ENCODE measurements at regions not wholly inside any gene's neighbourhood (a gene's known extent, or its start where the extent isn't known, plus 50 kb on each side); places are given as distances from the start of the nearest gene placed in this dataset.

DNA sequence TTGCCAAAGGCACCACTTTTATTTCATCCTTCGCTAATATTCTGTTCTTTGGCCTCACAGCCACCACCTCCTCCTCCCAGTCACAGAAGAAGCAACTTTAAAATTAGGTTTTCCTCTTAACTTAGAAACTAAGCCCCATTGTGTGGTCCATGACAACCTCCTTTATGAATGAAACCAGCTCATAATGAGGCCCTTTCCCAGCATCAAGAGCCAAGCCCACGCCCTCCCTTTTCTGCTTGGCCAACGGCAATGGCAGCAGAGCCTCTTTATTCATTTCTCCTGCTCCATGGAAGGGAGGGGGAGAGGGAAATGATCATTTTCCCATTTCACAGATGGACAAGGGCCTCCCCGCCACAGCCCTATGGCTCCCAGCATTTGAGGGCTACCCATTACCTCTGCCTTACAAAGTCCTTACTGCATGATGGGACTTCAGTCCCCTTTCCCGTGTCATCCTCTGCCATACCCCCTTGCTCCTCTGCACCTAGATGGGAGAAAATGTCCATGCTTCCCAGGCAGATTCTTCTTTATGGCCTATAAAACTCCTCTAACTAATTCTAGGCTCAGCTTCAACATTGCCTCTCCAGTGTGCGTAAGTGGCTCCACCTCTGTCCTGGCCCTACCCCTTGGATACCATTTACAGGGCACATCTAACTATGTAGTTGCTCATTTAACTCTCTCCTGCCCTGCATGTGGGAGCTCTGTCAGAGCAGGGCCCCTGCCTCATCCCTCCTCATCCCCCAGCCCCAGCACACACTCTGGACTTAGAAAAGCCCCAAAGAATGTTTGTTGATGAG lies 475.5 kb downstream of the RPS24 start:
- DNase-seq = no peak
- Mint-ChIP-seq H3K27me3 (peaks cover 2% of the 10 kb centered on the region), H3K9me3 (no peaks in the 10 kb centered on the region), H3K27ac (no peak overlapping the region), H3K4me1 (ENCODE audit: low read depth) (peaks cover 2% of the 10 kb centered on the region), H3K4me3 (no peak overlapping the region), H3K36me3 (no peaks in the 10 kb centered on the region)
- CTCF ChIA-PET = no interaction called here
- intact Hi-C loops (cut with micrococcal nuclease) = no loop called here
- POLR2A ChIA-PET = no interaction called here

DNA sequence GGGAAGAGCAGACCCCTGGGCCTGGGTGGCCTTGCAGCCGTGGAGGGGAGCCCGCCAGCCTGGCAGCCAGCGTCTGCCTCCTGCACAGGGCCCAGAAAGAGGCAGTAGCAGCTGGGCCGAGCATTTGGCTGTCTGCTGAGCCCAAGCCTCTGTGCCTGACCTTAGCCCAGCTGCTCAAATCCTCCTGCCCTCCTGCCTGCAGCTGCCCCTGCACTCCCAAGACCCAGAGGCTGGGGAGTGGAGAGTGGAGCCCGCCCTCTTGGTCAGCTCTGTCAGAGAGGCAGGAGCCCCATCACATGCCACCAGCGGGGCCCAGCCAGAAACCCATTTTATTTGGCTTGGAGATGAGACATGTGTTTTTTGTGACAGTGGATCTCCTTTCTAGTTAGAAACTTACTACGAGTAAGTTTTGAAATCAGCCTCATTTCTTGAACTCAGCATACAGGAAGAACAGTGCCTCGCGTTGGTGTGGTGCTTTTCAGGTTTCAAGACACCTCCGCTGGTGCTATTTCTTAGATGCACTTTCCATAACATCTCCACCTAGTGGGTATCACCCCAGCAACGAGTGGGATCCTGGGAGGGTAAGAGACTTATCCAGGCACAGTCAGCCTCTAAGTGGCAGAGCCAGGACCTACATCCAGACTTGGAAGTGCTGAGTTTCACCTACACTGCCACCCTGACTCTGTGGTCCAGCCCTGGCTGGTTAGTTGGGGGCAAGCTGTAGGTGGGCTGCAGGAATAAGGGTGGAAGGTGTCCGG lies 477.1 kb downstream of the RPS24 start:
- H3K27me3 Mint-ChIP-seq = peaks cover 2% of the 10 kb centered on the region

DNA sequence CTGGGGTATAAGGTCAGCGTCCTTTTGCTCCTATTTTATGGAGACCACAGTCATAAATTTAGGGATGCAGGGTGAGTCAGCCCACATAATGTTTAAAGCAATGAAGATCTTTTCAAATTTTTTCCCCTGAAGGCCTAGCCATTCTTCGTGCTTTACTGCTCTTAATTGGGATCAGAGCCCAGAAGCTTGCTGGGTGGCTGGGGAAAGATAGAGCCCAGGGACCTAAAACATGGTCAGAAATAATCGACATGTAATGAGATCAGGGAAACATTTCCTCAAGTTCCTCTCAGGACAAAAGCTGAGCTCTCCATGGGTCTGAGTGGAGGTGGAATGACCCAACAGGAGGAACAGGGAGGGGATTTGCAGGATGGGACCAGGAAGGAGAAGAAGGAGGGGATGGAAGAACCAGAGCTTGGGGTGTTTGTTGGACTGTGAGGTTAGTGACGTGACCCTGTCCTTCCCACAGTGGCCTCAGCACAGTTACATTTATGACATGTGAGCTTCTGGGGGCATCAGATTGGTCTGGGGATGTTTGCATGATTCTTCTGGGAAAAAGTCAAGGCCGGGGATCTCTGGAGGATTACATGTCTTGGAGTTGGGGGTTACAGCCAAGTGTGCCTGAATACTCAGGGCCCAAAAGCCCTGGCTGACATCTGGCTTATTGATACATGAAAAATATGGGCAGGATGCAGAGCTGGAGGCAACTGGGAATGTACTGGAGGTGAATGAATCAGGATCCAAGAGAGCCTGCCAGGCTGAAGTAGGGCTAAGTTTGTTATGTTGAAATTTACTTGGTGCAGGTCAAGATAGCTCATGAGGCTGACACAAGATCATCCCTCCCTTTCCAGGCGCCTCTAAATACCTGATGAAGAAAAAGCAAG lies 477.9 kb downstream of the RPS24 start:
- H3K36me3 Mint-ChIP-seq = no peaks in the 10 kb centered on the region
- H3K4me3 Mint-ChIP-seq = no peak overlapping the region
- no peaks in the 10 kb centered on the region for H3K27me3 Mint-ChIP-seq
- intact Hi-C loops (cut with micrococcal nuclease) = no loop called here
- POLR2A ChIA-PET = no interaction called here
- no peaks in the 10 kb centered on the region for H3K9me3 Mint-ChIP-seq
- no peak overlapping the region for H3K27ac Mint-ChIP-seq
- H3K4me1 Mint-ChIP-seq (ENCODE audit: low read depth) = no peaks in the 10 kb centered on the region
- CTCF ChIA-PET = no interaction called here
- no peak for DNase-seq

More for the DNA sequence above, 477.1 kb downstream of the RPS24 start:
- intact Hi-C loops (cut with micrococcal nuclease) = no loop called here
- DNase-seq = peak; percentile 24
- H3K4me1 Mint-ChIP-seq (ENCODE audit: low read depth) = no peaks in the 10 kb centered on the region
- H3K27ac Mint-ChIP-seq = no peak overlapping the region
- no peaks in the 10 kb centered on the region for H3K9me3 Mint-ChIP-seq
- CTCF ChIA-PET = no interaction called here
- H3K36me3 Mint-ChIP-seq = no peaks in the 10 kb centered on the region
- POLR2A ChIA-PET = no interaction called here
- H3K4me3 Mint-ChIP-seq = no peak overlapping the region

DNA sequence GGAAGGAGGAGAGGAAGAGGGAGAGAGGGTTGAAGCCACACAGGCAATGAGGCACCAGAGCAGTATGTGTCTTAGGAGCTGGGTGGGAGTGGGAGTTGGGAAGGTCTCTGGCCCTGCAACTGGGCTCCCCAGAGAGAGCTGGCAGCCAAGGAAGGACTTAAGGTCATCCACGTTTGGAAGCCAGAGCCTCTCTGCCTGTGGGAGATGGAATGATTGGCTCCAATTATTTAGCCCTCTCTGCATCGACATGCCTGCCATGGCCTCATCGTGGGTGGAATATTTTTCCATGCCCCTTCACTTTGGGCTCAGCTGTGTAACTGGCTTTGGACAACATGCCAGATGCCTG lies 478.5 kb downstream of the RPS24 start:
- intact Hi-C loops (cut with micrococcal nuclease) = no loop called here
- no peak overlapping the region for H3K27ac Mint-ChIP-seq
- no peak for DNase-seq
- ChIA-PET POLR2A (no interaction called here), CTCF (no interaction called here)
- no peaks in the 10 kb centered on the region for H3K9me3 Mint-ChIP-seq
- no peaks in the 10 kb centered on the region for H3K27me3 Mint-ChIP-seq
- no peaks in the 10 kb centered on the region for H3K36me3 Mint-ChIP-seq
- no peak overlapping the region for H3K4me3 Mint-ChIP-seq
- no peaks in the 10 kb centered on the region for H3K4me1 Mint-ChIP-seq (ENCODE audit: low read depth)

DNA sequence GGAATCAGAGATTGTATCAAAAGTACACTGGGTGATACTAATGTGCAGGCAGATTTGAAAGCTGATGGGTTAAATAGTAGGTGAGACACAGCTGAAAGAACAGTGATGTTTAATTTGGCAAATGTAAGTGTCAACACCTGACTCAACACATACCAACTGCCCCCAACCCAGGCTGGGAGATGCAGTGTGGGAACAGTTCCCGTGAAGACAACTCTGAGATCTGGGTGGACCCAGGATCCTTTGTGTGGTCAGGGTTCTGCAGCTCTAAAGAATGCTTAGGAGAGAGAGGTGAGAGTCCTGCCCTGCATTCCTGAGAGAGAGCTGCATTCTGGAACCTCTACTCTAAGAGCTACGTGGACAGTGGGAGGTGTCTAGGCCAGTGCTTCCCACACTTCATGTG lies 479.7 kb downstream of the RPS24 start:
- Mint-ChIP-seq H3K4me1 (ENCODE audit: low read depth) (no peaks in the 10 kb centered on the region), H3K36me3 (no peaks in the 10 kb centered on the region), H3K27ac (no peak overlapping the region), H3K4me3 (no peak overlapping the region), H3K27me3 (no peaks in the 10 kb centered on the region), H3K9me3 (no peaks in the 10 kb centered on the region)
- intact Hi-C loops (cut with micrococcal nuclease) = no loop called here
- ChIA-PET POLR2A (no interaction called here), CTCF (no interaction called here)
- no peak for DNase-seq

DNA sequence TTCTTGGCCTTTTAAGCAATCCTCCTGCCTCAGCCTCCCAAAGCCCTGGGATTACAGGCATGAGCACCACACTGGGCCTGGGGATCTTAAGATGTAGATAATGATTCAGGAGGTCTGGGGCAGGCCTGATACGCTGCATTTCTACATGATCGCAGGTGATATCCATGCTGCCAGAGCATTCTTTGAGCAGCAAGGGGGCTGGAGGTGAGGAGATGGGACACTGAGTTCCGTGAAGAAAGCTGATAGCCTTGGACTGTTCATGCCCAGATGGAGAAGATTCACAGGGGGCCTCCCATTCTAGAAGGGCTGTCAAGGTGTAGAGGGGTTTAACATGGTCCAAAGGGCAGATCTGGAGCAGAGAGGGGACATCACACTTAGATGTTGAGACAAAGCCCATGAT lies 480.3 kb downstream of the RPS24 start:
- intact Hi-C loops (cut with micrococcal nuclease) = no loop called here
- Mint-ChIP-seq H3K4me3 (no peak overlapping the region), H3K27me3 (no peaks in the 10 kb centered on the region), H3K27ac (no peak overlapping the region), H3K4me1 (ENCODE audit: low read depth) (no peaks in the 10 kb centered on the region), H3K36me3 (no peaks in the 10 kb centered on the region), H3K9me3 (no peaks in the 10 kb centered on the region)
- ChIA-PET POLR2A (no interaction called here), CTCF (no interaction called here)
- DNase-seq = no peak

DNA sequence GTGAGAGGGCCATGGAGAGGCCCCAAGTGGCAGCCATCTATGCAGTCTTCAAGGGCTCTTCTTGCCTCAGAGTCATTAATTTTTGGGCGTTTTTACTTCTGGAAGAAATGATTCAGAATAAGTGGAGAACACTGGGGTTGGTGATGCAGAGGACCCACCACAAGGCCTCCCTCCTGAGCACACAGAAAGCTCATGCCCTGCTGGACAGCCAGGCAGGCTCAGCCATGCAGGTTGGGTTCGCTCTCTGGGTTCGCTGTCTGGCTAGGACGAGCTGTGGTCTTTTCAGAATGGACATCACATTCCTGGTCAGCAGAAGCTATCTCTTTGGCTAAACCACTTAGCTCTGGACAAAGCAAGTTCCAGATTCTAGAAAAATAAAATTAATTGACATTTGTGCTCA lies 480.8 kb downstream of the RPS24 start:
- no peaks in the 10 kb centered on the region for H3K27me3 Mint-ChIP-seq
- H3K36me3 Mint-ChIP-seq = no peaks in the 10 kb centered on the region
- DNase-seq = no peak
- no peaks in the 10 kb centered on the region for H3K4me1 Mint-ChIP-seq (ENCODE audit: low read depth)
- no peak overlapping the region for H3K27ac Mint-ChIP-seq
- POLR2A ChIA-PET = no interaction called here
- no peaks in the 10 kb centered on the region for H3K9me3 Mint-ChIP-seq
- intact Hi-C loops (cut with micrococcal nuclease) = no loop called here
- CTCF ChIA-PET = interaction anchor here (0.6 kb wide), 1 partner anchor 239 kb away, joined by 3 read pairs; no protein-coding TSS in a partner anchor
- no peak overlapping the region for H3K4me3 Mint-ChIP-seq

DNA sequence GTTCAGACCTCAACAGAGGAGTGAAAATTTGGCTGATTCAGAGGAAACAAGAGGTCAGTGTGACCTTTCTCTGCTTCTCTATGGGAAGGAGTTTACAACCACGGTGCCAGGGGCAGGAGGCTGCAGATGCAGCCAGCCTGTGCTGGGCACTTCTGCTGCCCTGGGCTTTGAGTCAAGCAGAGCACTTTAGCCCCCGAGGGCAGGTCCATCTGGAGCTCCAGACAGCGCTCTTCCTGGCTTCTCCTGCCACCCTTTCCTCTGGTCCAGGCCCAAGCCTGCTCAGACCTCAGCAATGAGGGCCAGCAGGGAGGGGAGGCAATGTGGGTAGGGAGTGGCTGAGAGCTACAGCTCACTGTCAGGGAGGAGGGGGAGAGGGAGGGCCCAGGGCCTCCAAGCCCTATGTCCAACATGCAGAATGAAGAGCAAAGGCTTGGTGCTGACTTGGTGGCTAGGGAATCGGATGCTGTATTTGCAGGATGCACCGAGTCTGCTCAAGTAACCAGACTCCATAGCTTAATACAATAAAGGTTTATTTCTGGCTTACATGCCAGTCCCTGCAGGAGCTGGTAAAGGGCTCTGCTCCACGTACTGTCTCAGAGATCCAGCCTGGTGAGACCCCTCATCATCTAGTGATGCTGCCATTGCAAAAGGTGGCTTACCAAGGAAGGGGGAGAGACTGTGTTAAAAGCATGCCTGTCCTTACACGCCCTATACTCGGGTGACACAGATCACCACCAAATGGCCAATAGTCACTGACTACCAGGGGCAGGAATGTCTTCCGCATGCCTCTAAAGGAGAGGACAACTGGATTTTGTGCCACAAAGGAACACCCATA lies 481.6 kb downstream of the RPS24 start:
- Mint-ChIP-seq H3K9me3 (no peaks in the 10 kb centered on the region), H3K27me3 (no peaks in the 10 kb centered on the region), H3K27ac (no peak overlapping the region), H3K4me3 (no peak overlapping the region), H3K36me3 (no peaks in the 10 kb centered on the region), H3K4me1 (ENCODE audit: low read depth) (no peaks in the 10 kb centered on the region)
- ChIA-PET POLR2A (no interaction called here), CTCF (interaction anchor here (0.6 kb wide), 1 partner anchor 238 kb away, joined by 3 read pairs; no protein-coding TSS in a partner anchor)
- intact Hi-C loops (cut with micrococcal nuclease) = no loop called here
- no peak for DNase-seq

DNA sequence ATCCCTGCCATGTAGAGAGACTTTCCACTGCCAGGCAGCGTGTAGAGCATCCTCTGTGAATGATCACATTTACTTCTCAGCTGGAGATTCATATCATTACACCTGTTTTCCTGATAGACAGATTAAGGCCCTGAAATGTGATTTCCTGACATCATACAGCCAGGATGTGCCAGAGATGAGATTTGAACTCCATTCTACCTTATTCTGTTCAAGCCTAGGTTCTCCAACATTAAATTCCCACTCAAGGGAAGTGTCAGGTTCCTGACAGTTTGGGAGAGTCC lies 482.1 kb downstream of the RPS24 start:
- Mint-ChIP-seq H3K27ac (no peak overlapping the region), H3K4me1 (ENCODE audit: low read depth) (peaks cover 2% of the 10 kb centered on the region), H3K36me3 (no peaks in the 10 kb centered on the region), H3K9me3 (no peaks in the 10 kb centered on the region), H3K4me3 (no peak overlapping the region), H3K27me3 (no peaks in the 10 kb centered on the region)
- intact Hi-C loops (cut with micrococcal nuclease) = no loop called here
- DNase-seq = no peak
- ChIA-PET CTCF (no interaction called here), POLR2A (no interaction called here)

DNA sequence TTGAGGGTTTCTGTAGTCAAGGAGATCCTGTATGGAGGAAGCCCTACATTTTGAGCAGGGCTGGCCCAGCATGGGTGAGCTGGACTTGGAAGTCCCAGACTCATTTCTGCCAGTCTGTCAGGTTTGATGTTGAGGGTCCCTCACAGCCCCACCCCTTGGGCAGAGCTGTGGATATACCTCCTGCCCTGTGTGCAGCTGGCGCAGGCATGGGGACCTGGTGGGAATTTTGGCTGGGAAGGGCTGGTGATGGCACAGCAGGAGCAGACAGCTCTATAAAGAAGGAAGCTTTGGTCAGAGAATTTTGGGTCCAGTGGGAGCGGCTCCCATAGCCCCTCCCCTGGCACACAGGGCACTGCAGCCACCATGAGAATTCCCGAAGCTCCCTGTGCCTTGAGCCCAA lies 482.6 kb downstream of the RPS24 start:
- Mint-ChIP-seq H3K9me3 (no peaks in the 10 kb centered on the region), H3K36me3 (no peaks in the 10 kb centered on the region), H3K27me3 (no peaks in the 10 kb centered on the region), H3K4me3 (no peak overlapping the region), H3K27ac (no peak overlapping the region), H3K4me1 (ENCODE audit: low read depth) (peaks cover 6% of the 10 kb centered on the region)
- intact Hi-C loops (cut with micrococcal nuclease) = no loop called here
- ChIA-PET POLR2A (no interaction called here), CTCF (no interaction called here)
- no peak for DNase-seq

DNA sequence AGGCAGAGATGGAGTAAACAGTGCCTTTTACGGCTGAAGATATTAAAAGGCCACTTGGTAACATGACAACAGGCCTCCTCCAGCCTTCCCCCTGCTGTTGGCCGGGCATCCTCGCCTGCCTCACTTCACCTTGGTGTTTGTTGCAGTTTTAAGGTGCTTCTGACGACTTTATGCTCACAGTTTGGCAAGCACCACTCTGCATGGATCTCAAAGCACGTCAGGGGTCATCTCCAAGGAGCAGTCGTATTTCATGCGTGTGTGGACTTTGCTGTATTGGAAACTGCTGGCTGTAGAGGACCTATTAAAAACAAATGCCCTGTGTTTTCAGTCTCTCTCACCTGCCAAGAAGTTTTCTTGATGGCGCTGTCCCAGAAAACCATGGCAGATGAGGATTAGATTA lies 483.1 kb downstream of the RPS24 start:
- POLR2A ChIA-PET = no interaction called here
- H3K9me3 Mint-ChIP-seq = no peaks in the 10 kb centered on the region

DNA sequence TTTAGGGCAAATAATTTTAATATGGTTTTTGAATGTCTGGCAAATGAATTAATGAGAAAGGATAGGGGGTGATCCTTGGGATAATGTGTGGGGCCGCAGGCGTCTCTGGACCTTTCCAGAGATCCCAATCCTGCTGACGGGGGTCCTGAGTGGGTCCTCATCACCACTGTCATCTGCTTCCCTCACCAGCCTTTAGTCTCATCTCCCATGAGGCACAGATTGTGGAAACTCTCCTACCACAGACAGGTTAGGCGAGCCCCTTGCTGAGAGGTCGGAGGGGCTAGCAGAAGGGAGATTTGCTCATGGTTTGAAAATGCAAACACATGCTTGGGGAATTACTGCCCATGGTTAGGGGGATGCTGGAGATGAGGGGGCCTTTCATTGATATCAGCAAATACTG lies 484.6 kb downstream of the RPS24 start:
- ChIA-PET CTCF (no interaction called here), POLR2A (no interaction called here)
- H3K9me3 Mint-ChIP-seq = no peaks in the 10 kb centered on the region
- no peak overlapping the region for H3K27ac Mint-ChIP-seq
- intact Hi-C loops (cut with micrococcal nuclease) = no loop called here
- no peak for DNase-seq
- no peaks in the 10 kb centered on the region for H3K36me3 Mint-ChIP-seq
- H3K4me1 Mint-ChIP-seq (ENCODE audit: low read depth) = peaks cover 6% of the 10 kb centered on the region
- no peaks in the 10 kb centered on the region for H3K27me3 Mint-ChIP-seq
- H3K4me3 Mint-ChIP-seq = no peak overlapping the region

More for the DNA sequence above, 483.1 kb downstream of the RPS24 start:
- no peaks in the 10 kb centered on the region for H3K36me3 Mint-ChIP-seq
- H3K4me1 Mint-ChIP-seq (ENCODE audit: low read depth) = peaks cover 6% of the 10 kb centered on the region
- CTCF ChIA-PET = no interaction called here
- intact Hi-C loops (cut with micrococcal nuclease) = no loop called here
- no peaks in the 10 kb centered on the region for H3K27me3 Mint-ChIP-seq
- H3K27ac Mint-ChIP-seq = no peak overlapping the region
- no peak overlapping the region for H3K4me3 Mint-ChIP-seq
- no peak for DNase-seq
